ENCODE measurements at regions not wholly inside any gene's neighbourhood (a gene's known extent, or its start where the extent isn't known, plus 50 kb on each side); places are given as distances from the start of the nearest gene placed in this dataset.

- H3K4me3 ChIP-seq, result no peak overlapping the region
- ATAC-seq (no peak), DNase-seq (no peak)
- peaks cover 0 to 20% (median 0%) of the 10 kb centered on the region in 7 donors for H3K27me3 ChIP-seq
- H3K4me1 ChIP-seq, result no peaks in the 10 kb centered on the region
- WGBS, 2 donors, result 93% methylated on average over 4 of the region's 4 CpGs
- H3K9me3 ChIP-seq, result no peaks in the 10 kb centered on the region
- H3K36me3 ChIP-seq, result no peaks in the 10 kb centered on the region
- intact Hi-C loops (cut with DNase I), result no loop called here
- no peak overlapping the region for H3K27ac ChIP-seq
- no peak for TF ChIP-seq CTCF (IDR thresholded peaks at IDR 0.05)
Measured at GRCh38 chr15:81789403-81789802, 256.4 kb downstream of the MEX3B start.

GRCh38 chr15:81786776-81787175, 259.0 kb downstream of the MEX3B start:
- Histone ChIP-seq H3K9me3 (no peaks in the 10 kb centered on the region), H3K27ac (no peak overlapping the region), H3K4me1 (no peaks in the 10 kb centered on the region), H3K27me3 (peaks cover 0 to 16% (median 0%) of the 10 kb centered on the region in 7 donors), H3K36me3 (no peaks in the 10 kb centered on the region), H3K4me3 (no peak overlapping the region)
- no peak for TF ChIP-seq CTCF (IDR thresholded peaks at IDR 0.05)
- no peak for ATAC-seq
- 77 to 82% methylated on average over 4 of the region's 4 CpGs for WGBS, 2 donors
- DNase-seq, result no peak
- intact Hi-C loops (cut with DNase I), result no loop called here

GRCh38 chr15:81785679-81786078, 260.1 kb downstream of the MEX3B start:
- DNase-seq (no peak), ATAC-seq (no peak)
- Histone ChIP-seq H3K4me3 (no peak overlapping the region), H3K27me3 (peaks cover 0 to 16% (median 0%) of the 10 kb centered on the region in 7 donors), H3K27ac (no peak overlapping the region), H3K36me3 (no peaks in the 10 kb centered on the region), H3K4me1 (no peaks in the 10 kb centered on the region), H3K9me3 (no peaks in the 10 kb centered on the region)
- WGBS, 2 donors, result 96% methylated on average over 5 of the region's 5 CpGs
- intact Hi-C loops (cut with DNase I), result no loop called here
- no peak for TF ChIP-seq CTCF (IDR thresholded peaks at IDR 0.05)

GRCh38 chr15:81785181-81785580, 260.6 kb downstream of the MEX3B start:
- no peak overlapping the region for H3K27ac ChIP-seq
- H3K27me3 ChIP-seq, result peaks cover 0 to 16% (median 0%) of the 10 kb centered on the region in 7 donors
- no peak for TF ChIP-seq CTCF (IDR thresholded peaks at IDR 0.05)
- WGBS, 2 donors, result 73 to 79% methylated on average over 4 of the region's 4 CpGs
- DNase-seq (no peak), ATAC-seq (no peak)
- no peaks in the 10 kb centered on the region for H3K36me3 ChIP-seq
- no peaks in the 10 kb centered on the region for H3K4me1 ChIP-seq
- no peaks in the 10 kb centered on the region for H3K9me3 ChIP-seq
- intact Hi-C loops (cut with DNase I), result no loop called here
- no peak overlapping the region for H3K4me3 ChIP-seq
